ENCODE measurements at regions not wholly inside any gene's neighbourhood (a gene's known extent, or its start where the extent isn't known, plus 50 kb on each side); places are given as distances from the start of the nearest gene placed in this dataset.
"Not testable (repeated sequence)": the region's sequence is repeated elsewhere in the genome, so short reads cannot be mapped to it uniquely, and the experiment has no call there.

GRCh38 chr2:142811644-142812043, 65.8 kb upstream of the KYNU start:
- POLR2A ChIA-PET, result not testable (repeated sequence)

GRCh38 chr2:142805244-142805643, 72.2 kb upstream of the KYNU start:
- DNase-seq, result no peak
- Histone ChIP-seq H3K27ac (ENCODE audit: insufficient read depth in 1 of 2, low read depth in 1 of 2, low read length in 2 of 2, poor library complexity in 1 of 2, severe bottlenecking in 2 of 2) (no peak overlapping the region), H3K9me3 (ENCODE audit: control extremely low read depth in 1 of 5, control insufficient read depth in 4 of 5, insufficient read depth in 2 of 5, low read depth in 1 of 5, low read length in 4 of 5) (no peaks in the 10 kb centered on the region), H3K4me1 (ENCODE audit: control extremely low read depth in 1 of 4, control insufficient read depth in 4 of 4, insufficient read depth in 4 of 4, low read length in 3 of 4) (no peaks in the 10 kb centered on the region), H3K27me3 (replicated peaks in 2 of 5; ENCODE audit: control insufficient read depth in 4 of 5, insufficient read depth in 5 of 5, low read length in 4 of 5) (no peaks in the 10 kb centered on the region), H3K4me3 (ENCODE audit: control insufficient read depth in 1 of 7, extremely low read depth in 1 of 7, insufficient read depth in 4 of 7, low read depth in 2 of 7, low read length in 6 of 7) (no peak overlapping the region), H3K36me3 (ENCODE audit: control insufficient read depth in 4 of 4, insufficient read depth in 4 of 4, low read length in 3 of 4) (no peaks in the 10 kb centered on the region)
- CTCF ChIA-PET, result no interaction called here
- POLR2A ChIA-PET, result no interaction called here

More at GRCh38 chr2:142811644-142812043, 65.8 kb upstream of the KYNU start:
- H3K9me3 ChIP-seq (ENCODE audit: control extremely low read depth in 1 of 5, control insufficient read depth in 4 of 5, insufficient read depth in 2 of 5, low read depth in 1 of 5, low read length in 4 of 5); H3K36me3 ChIP-seq (ENCODE audit: control insufficient read depth in 4 of 4, insufficient read depth in 4 of 4, low read length in 3 of 4); H3K4me3 ChIP-seq (ENCODE audit: control insufficient read depth in 1 of 7, extremely low read depth in 1 of 7, insufficient read depth in 4 of 7, low read depth in 2 of 7, low read length in 6 of 7); CTCF ChIA-PET; H3K4me1 ChIP-seq (ENCODE audit: control extremely low read depth in 1 of 4, control insufficient read depth in 4 of 4, insufficient read depth in 4 of 4, low read length in 3 of 4); H3K27ac ChIP-seq (ENCODE audit: insufficient read depth in 1 of 2, low read depth in 1 of 2, low read length in 2 of 2, poor library complexity in 1 of 2, severe bottlenecking in 2 of 2); DNase-seq; H3K27me3 ChIP-seq (replicated peaks in 2 of 5; ENCODE audit: control insufficient read depth in 4 of 5, insufficient read depth in 5 of 5, low read length in 4 of 5): not testable (repeated sequence)
- 94% methylated on average over 10 of the region's 13 CpGs for WGBS (ENCODE audit: insufficient coverage)

GRCh38 chr2:142803158-142803557, 74.3 kb upstream of the KYNU start:
- Histone ChIP-seq H3K4me1 (ENCODE audit: control extremely low read depth in 1 of 4, control insufficient read depth in 4 of 4, insufficient read depth in 4 of 4, low read length in 3 of 4) (no peaks in the 10 kb centered on the region), H3K27me3 (replicated peaks in 2 of 5; ENCODE audit: control insufficient read depth in 4 of 5, insufficient read depth in 5 of 5, low read length in 4 of 5) (no peaks in the 10 kb centered on the region), H3K27ac (ENCODE audit: insufficient read depth in 1 of 2, low read depth in 1 of 2, low read length in 2 of 2, poor library complexity in 1 of 2, severe bottlenecking in 2 of 2) (no peak overlapping the region), H3K36me3 (ENCODE audit: control insufficient read depth in 4 of 4, insufficient read depth in 4 of 4, low read length in 3 of 4) (no peaks in the 10 kb centered on the region), H3K4me3 (ENCODE audit: control insufficient read depth in 1 of 7, extremely low read depth in 1 of 7, insufficient read depth in 4 of 7, low read depth in 2 of 7, low read length in 6 of 7) (no peak overlapping the region), H3K9me3 (ENCODE audit: control extremely low read depth in 1 of 5, control insufficient read depth in 4 of 5, insufficient read depth in 2 of 5, low read depth in 1 of 5, low read length in 4 of 5) (no peaks in the 10 kb centered on the region)
- no peak for DNase-seq
- ChIA-PET POLR2A (no interaction called here), CTCF (no interaction called here)

GRCh38 chr2:142796588-142796987, 80.9 kb upstream of the KYNU start:
- no peak for DNase-seq
- POLR2A ChIA-PET, result no interaction called here
- 100% methylated on average over 1 of the region's 1 CpG for WGBS (ENCODE audit: insufficient coverage)
- CTCF ChIA-PET, result no interaction called here
- Histone ChIP-seq H3K4me1 (ENCODE audit: control extremely low read depth in 1 of 4, control insufficient read depth in 4 of 4, insufficient read depth in 4 of 4, low read length in 3 of 4) (no peaks in the 10 kb centered on the region), H3K4me3 (ENCODE audit: control insufficient read depth in 1 of 7, extremely low read depth in 1 of 7, insufficient read depth in 4 of 7, low read depth in 2 of 7, low read length in 6 of 7) (no peak overlapping the region), H3K27me3 (replicated peaks in 2 of 5; ENCODE audit: control insufficient read depth in 4 of 5, insufficient read depth in 5 of 5, low read length in 4 of 5) (no peaks in the 10 kb centered on the region), H3K27ac (ENCODE audit: insufficient read depth in 1 of 2, low read depth in 1 of 2, low read length in 2 of 2, poor library complexity in 1 of 2, severe bottlenecking in 2 of 2) (no peak overlapping the region), H3K36me3 (ENCODE audit: control insufficient read depth in 4 of 4, insufficient read depth in 4 of 4, low read length in 3 of 4) (no peaks in the 10 kb centered on the region), H3K9me3 (ENCODE audit: control extremely low read depth in 1 of 5, control insufficient read depth in 4 of 5, insufficient read depth in 2 of 5, low read depth in 1 of 5, low read length in 4 of 5) (no peaks in the 10 kb centered on the region)

GRCh38 chr2:142796161-142796560, 81.3 kb upstream of the KYNU start:
- Histone ChIP-seq H3K36me3 (ENCODE audit: control insufficient read depth in 4 of 4, insufficient read depth in 4 of 4, low read length in 3 of 4) (no peaks in the 10 kb centered on the region), H3K27me3 (replicated peaks in 2 of 5; ENCODE audit: control insufficient read depth in 4 of 5, insufficient read depth in 5 of 5, low read length in 4 of 5) (no peaks in the 10 kb centered on the region), H3K9me3 (ENCODE audit: control extremely low read depth in 1 of 5, control insufficient read depth in 4 of 5, insufficient read depth in 2 of 5, low read depth in 1 of 5, low read length in 4 of 5) (no peaks in the 10 kb centered on the region), H3K27ac (ENCODE audit: insufficient read depth in 1 of 2, low read depth in 1 of 2, low read length in 2 of 2, poor library complexity in 1 of 2, severe bottlenecking in 2 of 2) (no peak overlapping the region), H3K4me3 (ENCODE audit: control insufficient read depth in 1 of 7, extremely low read depth in 1 of 7, insufficient read depth in 4 of 7, low read depth in 2 of 7, low read length in 6 of 7) (no peak overlapping the region), H3K4me1 (ENCODE audit: control extremely low read depth in 1 of 4, control insufficient read depth in 4 of 4, insufficient read depth in 4 of 4, low read length in 3 of 4) (no peaks in the 10 kb centered on the region)
- ChIA-PET CTCF (no interaction called here), POLR2A (no interaction called here)
- DNase-seq, result no peak
- WGBS (ENCODE audit: insufficient coverage), result 100% methylated on average over 1 of the region's 2 CpGs

- H3K4me1 ChIP-seq (ENCODE audit: control extremely low read depth in 1 of 4, control insufficient read depth in 4 of 4, insufficient read depth in 4 of 4, low read length in 3 of 4), result no peaks in the 10 kb centered on the region
- H3K4me3 ChIP-seq (ENCODE audit: control insufficient read depth in 1 of 7, extremely low read depth in 1 of 7, insufficient read depth in 4 of 7, low read depth in 2 of 7, low read length in 6 of 7), result no peak overlapping the region
- CTCF ChIA-PET, result no interaction called here
- no peaks in the 10 kb centered on the region for H3K9me3 ChIP-seq (ENCODE audit: control extremely low read depth in 1 of 5, control insufficient read depth in 4 of 5, insufficient read depth in 2 of 5, low read depth in 1 of 5, low read length in 4 of 5)
- 88% methylated on average over 1 of the region's 1 CpG for WGBS (ENCODE audit: insufficient coverage)
- H3K27me3 ChIP-seq (replicated peaks in 2 of 5; ENCODE audit: control insufficient read depth in 4 of 5, insufficient read depth in 5 of 5, low read length in 4 of 5), result no peaks in the 10 kb centered on the region
- no peaks in the 10 kb centered on the region for H3K36me3 ChIP-seq (ENCODE audit: control insufficient read depth in 4 of 4, insufficient read depth in 4 of 4, low read length in 3 of 4)
- no peak overlapping the region for H3K27ac ChIP-seq (ENCODE audit: insufficient read depth in 1 of 2, low read depth in 1 of 2, low read length in 2 of 2, poor library complexity in 1 of 2, severe bottlenecking in 2 of 2)
- POLR2A ChIA-PET, result no interaction called here
- DNase-seq, result no peak
These were observed 82.6 kb upstream of the KYNU start for GRCh38 chr2:142794850-142795249.

GRCh38 chr2:142792328-142792727, 85.1 kb upstream of the KYNU start:
- DNase-seq; H3K27me3 ChIP-seq (replicated peaks in 2 of 5; ENCODE audit: control insufficient read depth in 4 of 5, insufficient read depth in 5 of 5, low read length in 4 of 5); H3K4me3 ChIP-seq (ENCODE audit: control insufficient read depth in 1 of 7, extremely low read depth in 1 of 7, insufficient read depth in 4 of 7, low read depth in 2 of 7, low read length in 6 of 7); H3K27ac ChIP-seq (ENCODE audit: insufficient read depth in 1 of 2, low read depth in 1 of 2, low read length in 2 of 2, poor library complexity in 1 of 2, severe bottlenecking in 2 of 2); POLR2A ChIA-PET; H3K36me3 ChIP-seq (ENCODE audit: control insufficient read depth in 4 of 4, insufficient read depth in 4 of 4, low read length in 3 of 4); H3K4me1 ChIP-seq (ENCODE audit: control extremely low read depth in 1 of 4, control insufficient read depth in 4 of 4, insufficient read depth in 4 of 4, low read length in 3 of 4); H3K9me3 ChIP-seq (ENCODE audit: control extremely low read depth in 1 of 5, control insufficient read depth in 4 of 5, insufficient read depth in 2 of 5, low read depth in 1 of 5, low read length in 4 of 5); CTCF ChIA-PET: not testable (repeated sequence)
- WGBS (ENCODE audit: insufficient coverage), result no CpG with 5 or more reads among the region's 3 CpGs

- ChIA-PET CTCF (no interaction called here), POLR2A (no interaction called here)
- Histone ChIP-seq H3K27ac (ENCODE audit: insufficient read depth in 1 of 2, low read depth in 1 of 2, low read length in 2 of 2, poor library complexity in 1 of 2, severe bottlenecking in 2 of 2) (no peak overlapping the region), H3K9me3 (ENCODE audit: control extremely low read depth in 1 of 5, control insufficient read depth in 4 of 5, insufficient read depth in 2 of 5, low read depth in 1 of 5, low read length in 4 of 5) (no peaks in the 10 kb centered on the region), H3K4me1 (ENCODE audit: control extremely low read depth in 1 of 4, control insufficient read depth in 4 of 4, insufficient read depth in 4 of 4, low read length in 3 of 4) (no peaks in the 10 kb centered on the region), H3K36me3 (ENCODE audit: control insufficient read depth in 4 of 4, insufficient read depth in 4 of 4, low read length in 3 of 4) (no peaks in the 10 kb centered on the region), H3K27me3 (replicated peaks in 2 of 5; ENCODE audit: control insufficient read depth in 4 of 5, insufficient read depth in 5 of 5, low read length in 4 of 5) (no peaks in the 10 kb centered on the region), H3K4me3 (ENCODE audit: control insufficient read depth in 1 of 7, extremely low read depth in 1 of 7, insufficient read depth in 4 of 7, low read depth in 2 of 7, low read length in 6 of 7) (no peak overlapping the region)
- no peak for DNase-seq
These were observed 86.1 kb upstream of the KYNU start for GRCh38 chr2:142791335-142791734.
